ENCODE measurements at regions not wholly inside any gene's neighbourhood (a gene's known extent, or its start where the extent isn't known, plus 50 kb on each side); places are given as distances from the start of the nearest gene placed in this dataset.

DNA sequence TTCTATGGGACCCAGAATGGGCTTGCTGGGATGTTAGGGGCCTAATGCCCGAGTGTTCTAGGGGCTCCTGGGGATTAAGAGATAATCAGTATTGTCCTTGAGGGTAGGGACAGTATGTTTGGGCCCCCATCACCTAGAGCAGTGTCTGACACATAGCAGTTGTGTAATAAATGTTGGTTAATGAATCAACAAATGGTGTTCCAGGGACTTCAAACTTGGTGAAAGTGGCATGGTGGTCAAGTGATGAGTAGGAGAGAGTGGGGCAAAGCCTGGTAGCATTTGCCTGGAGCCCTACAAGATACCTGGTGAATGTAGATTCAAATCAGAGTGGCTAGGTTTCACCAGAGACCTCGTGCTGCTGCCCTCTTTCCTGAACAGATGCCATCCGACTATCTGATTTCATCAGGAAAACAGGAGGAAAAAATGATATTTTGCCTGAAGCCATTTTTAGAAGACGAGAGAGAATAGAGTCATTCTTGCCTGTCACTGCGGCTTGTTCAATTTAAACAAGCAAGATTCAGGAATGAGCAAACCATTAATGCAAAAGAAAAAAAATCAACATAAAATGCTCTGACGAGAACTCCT, 117.3 kb downstream of the RPL22L1 start:
- no peak for DNase-seq (ENCODE audit: low read depth in 2 of 2)

DNA sequence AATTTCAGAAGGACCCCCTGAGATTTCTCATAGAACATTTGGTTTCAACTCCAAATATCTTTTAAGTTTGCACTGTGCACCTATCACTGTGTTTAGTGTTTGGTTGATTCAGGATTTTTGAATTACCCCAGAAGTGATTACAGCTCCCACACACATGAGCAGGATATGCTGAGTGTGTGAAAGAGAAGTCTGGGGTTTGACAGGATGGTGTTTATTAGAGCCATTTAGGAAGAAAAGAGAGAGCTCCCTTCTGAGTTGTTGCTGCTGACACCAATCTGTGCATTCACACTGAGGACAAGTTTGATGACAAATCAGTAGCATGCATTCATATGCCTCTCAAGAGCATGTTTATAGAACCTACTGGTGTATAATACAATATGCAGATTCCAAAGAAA, 118.1 kb downstream of the RPL22L1 start:
- DNase-seq (ENCODE audit: low read depth in 2 of 2) = no peak

DNA sequence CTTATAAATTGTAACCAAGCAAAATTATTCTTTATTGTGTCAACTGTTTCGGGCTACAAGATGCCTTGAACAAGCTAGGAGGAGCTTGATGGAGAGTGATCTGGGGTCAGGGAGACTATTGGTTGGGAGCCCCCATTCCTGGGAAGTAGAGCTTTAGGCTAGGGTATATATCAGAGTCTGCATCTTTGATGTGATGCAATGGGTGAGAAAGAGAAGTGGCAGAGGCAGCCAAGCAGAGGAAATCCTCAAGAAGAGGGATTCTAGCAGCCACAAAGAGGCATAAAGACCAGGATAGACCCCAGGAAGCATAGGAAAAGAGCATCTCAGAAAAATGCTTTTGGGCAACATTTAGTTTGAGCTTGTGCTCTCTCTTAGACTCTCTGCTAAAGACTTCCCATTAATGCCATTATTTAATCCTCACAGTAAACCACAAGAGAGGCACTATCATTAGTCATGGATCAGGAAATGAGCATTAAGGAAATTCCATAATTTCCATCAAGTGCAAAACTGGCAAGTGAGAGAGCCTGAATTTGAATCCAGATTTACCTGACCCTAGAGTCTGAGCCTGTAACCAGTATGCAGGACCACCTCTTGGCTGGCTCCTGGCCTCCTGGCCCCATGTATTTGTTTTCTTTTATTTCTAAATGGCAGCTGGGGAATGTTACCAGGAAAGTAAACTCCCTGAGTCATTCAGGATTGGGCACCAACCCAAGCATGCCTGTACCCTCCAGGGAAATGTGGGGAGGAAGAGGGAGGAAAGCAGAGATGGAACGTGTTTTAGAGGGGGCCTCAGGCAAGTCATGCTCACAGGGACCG, 118.7 kb downstream of the RPL22L1 start:
- DNase-seq (ENCODE audit: low read depth in 2 of 2) = no peak

DNA sequence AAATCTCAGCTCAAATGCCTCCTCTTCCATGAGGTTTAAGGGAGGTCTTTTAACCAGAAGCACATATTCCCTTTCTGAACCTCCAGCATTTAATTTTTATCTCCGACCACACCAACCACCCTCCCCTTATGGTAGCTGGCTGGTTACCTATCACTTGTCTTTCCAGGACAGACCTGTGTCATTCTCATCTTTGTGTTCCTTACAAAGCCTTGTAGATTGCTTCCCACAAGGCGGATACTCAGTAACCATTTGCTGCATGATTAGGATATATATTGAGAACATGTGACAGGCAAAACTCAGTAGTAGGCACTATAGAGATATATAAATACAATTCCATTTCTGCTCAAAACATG, 119.5 kb downstream of the RPL22L1 start:
- DNase-seq (ENCODE audit: low read depth in 2 of 2) = no peak

DNA sequence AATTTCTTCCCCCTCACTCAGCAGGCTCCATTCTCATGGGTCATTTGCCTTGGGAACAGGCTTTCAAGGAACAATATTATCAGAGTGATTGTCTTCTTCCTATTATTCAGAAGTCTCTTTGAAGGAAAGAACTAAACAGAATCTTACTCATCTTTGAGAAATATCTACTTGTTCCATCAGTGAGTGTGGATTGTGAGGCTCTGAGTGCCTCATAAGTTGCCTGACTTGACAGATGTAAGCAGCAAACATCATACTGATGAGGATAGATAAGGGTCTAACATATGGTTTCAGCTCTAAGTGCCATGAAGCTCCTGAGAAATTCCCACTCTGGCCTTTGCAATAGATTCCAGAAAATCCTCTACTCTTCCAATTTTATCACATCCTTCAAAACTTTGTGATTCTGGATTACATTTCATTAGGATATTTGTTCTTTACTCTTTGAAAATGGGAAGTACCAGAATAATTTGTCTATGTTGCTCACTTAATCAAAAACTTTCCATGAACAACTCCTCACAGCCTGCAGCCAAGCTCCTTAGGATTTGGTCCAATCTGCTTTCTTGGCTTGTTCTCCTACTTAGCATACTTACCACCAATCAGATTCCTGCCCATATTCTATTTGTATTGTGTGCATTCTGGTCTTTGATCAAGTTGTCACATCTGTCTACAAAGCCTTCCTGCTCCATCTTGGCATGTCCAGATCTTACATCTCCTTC, 120.1 kb downstream of the RPL22L1 start:
- no peak for DNase-seq (ENCODE audit: low read depth in 2 of 2)

DNA sequence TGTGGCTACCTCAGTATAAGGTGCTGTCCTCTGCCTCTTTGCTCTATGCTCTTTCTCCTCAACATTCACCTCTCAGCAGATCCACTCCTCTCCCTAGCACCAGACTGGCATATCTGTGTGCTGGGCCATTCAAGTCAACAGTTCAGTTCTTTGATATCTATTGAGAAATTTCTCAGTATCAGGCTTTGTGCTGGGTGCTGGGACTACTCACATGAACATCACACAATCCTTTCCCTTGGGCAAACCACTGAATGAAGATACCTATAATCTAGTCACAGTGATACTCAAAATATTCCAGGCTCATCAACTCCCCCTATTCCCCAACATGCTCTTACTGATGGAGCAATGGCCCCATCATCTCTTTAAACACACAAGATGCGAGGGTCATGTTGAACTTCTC, 120.8 kb downstream of the RPL22L1 start:
- DNase-seq (ENCODE audit: low read depth in 2 of 2) = no peak

DNA sequence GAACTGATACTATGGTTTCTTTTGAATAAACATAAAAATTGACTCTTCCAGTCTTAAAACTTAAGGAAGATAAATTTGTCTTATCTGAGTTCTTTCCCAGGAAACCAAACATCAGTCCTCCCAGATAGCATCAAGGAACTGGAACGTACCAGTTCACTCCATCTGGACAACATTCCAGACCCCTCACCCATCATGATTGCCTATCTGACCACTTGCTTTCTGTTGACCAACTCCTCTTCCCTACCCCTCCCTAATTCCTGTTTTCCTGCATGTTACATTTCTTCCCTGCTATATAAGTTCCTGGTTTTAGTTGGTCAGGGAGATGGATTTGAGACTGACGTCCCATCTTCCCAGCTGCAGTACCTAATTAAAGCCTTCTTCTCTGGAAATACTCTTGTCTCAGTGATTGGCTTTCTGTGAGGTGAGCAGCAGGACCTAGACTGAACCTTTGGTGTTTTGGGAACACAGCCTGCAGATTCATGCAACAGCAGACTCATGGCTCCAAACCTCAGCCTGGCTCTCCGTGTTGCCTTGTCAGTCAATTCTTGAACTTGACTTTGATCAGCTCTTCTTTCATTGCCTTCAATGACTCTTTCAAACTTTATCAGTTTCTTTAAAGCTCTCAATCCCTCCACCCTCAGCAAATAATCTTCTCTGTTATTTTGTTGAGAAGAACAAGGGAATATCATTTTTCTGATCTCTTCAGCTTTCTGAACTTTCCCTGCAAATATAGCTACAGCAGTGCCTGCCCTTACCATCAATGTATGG, 123.6 kb downstream of the RPL22L1 start:
- no peak for DNase-seq (ENCODE audit: low read depth in 2 of 2)

DNA sequence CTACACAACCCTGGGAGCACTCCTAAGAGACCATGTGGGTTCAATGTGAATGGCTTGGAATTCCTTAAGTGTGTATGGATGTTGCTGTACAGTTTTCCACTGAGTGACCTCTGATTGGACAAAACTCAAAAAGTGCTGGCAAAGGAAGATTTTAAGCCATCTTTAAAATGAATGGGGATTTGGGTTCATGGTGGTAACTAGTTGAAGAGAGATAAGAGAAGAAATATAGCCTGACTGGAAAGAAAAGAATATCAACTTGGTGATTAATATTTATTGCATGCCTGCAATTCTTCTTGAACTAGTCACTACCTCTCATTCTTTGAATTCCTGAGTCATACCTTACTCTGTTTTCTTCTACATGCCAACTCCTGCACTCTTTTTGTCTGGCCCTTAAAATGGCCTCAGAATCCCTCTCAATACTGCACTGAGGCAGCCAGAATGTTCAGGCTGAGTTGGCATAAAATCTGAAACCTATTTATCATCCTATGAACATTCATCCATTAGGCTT, 124.7 kb downstream of the RPL22L1 start:
- no peak for DNase-seq (ENCODE audit: low read depth in 2 of 2)

DNA sequence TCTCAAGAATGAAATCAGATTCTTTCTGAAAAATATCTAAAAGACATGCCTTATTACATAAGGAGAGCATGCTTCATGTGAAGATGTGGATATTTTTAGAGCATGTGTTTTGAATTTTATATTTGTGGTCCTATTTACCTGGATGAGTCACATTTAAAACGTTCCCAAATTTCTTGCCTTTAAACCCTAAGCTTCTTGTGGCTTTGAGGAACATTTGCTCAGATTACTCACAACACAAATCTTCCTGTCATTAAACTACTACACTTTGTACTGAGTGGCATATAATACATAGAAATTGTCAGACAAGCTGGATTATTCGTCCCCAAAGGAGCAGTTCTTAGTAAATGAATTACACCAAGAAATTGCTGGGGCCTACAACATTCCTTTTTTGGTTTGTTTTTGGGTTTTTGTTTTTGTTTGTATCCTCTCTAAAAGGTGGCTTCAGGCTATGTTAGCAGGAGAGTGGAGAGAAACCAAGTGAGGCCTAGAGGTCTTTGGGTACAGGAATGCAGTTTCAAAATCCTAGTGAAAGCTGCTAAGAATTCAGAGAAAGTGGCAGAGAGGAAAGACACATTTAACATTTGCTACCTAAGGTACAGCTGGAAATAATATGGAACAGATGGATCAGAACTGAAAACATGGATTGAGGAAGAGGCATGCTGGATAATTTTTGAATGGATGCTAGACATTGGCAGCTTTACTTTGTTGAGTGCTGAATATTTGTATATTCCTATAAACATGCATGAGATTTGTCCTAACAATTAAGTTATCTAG, 128.1 kb downstream of the RPL22L1 start:
- no peak for DNase-seq (ENCODE audit: low read depth in 2 of 2)

DNA sequence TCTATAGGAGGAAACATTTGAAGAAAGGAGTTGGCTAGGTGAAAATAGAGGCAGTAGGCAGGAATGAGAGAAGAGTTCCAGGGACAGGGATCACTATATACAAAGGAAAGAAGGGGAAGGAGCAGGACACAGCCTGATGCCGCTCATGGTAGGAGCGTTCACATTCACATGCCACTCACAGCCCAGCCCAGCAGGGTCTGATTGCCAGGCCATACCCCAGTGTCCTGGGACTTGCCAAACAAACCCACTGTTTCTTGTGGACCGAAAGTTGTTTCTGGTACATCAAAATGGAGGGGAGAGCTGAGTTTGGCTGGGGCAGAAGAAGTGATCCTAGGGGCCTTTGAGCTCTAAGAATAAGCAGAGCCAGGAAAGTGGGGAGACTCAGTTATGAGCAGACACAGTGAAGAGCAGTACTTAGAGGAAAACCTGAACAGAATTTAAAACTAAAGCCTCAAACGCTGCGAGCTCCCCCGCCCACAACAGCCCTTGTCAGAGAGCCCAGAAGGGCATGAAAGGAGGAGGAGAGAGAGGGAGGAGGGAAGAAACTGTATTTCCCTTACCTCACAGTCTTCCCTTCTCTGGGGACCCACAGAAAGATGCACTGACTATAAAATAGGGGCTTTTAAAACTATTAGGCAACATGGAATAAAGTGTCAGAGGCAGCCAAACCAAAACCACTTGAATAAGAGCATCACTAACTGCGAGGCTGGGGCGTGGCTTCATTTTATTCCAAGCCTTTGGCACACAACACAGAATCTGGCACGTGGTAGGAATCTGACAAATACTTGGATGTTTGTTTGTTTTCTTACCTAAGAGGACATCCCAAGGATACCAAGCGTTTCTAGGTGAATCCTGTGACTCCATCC, 129.0 kb downstream of the RPL22L1 start:
- no peak for DNase-seq (ENCODE audit: low read depth in 2 of 2)

DNA sequence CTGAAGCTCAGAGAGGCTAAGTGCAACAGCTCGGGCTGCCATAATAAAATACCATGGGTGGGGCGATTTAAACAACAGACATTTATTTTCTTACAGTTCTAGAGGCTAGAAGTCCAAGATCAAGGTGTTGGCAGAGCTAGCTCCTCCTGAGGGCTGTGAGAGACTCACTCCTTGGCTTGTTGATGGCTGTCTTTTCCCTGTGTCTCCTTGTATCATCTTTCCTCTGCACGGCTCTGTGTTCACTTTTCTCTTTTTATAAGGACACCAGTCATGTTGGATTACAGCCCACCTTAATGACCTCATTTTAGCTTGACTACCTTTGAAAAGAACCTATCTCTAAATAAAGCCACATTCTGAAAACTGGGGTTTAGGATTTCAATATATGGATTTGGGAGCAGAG, 129.7 kb downstream of the RPL22L1 start:
- no peak for DNase-seq (ENCODE audit: low read depth in 2 of 2)

DNA sequence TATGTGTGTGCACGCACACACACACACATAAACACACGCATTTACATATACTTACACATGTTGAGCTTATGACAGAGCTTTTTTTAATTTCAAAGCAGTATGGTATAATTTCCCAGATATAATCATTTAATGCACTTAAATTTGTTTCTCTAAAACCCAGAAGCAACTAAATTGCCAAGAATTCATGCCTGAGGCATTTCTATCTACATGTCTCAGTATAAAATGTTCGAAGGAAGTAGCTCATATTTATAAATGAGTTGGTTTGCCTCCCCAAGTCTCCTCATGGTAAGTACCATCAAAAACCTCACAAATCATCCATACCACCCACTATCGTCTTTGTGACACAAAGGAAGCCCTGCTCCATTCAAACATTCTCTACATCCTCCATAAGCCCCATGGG, 130.6 kb downstream of the RPL22L1 start:
- DNase-seq (ENCODE audit: low read depth in 2 of 2) = no peak

DNA sequence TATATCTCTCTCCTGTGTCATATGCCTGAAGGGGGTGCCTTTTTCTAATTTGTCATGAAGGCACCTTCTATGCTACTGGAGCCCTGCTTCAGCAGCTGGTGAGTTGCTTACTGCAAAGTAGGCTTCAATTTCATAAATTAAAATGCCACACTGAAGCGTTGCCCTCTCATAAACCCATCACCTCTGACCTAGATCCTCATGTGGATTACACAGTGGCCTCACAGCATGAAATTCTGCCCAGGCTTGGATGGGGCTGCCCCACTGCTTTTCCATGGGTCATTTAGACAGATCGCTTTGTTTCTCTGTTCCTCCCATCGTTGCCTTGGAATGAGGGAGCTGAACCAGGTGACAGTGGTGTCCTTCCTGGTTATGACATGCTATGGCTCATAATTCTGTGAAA, 131.2 kb downstream of the RPL22L1 start:
- DNase-seq (ENCODE audit: low read depth in 2 of 2) = no peak

DNA sequence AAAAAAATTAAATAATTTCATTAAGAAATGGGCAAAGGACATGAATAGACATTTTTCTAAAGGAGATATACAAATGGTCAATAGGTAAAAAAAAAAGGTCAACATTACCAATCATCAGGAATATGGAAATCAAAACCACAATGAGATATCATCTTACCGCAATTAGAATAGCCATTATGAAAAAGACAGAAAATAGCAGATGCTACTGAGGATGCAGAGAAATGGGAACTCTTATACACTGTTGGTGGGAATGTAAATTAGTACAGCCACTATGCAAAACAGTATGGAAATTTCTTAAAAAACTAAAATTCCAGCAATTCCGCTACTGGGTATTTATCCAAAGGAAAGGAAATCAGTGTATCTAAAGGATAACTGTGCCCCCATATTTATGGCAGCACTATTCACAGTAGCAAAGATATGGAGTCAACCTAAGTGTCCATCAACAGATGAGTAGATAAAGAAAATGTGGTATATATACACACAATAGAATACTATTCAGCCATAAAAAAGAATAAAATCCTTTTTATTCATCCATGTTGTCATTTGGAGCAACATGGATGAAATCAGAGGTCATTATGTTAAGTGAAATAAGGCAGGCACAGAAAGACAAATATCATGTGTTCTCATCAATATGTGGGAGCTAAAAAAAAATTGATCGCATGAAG, 132.4 kb downstream of the RPL22L1 start:
- no peak for DNase-seq (ENCODE audit: low read depth in 2 of 2)

DNA sequence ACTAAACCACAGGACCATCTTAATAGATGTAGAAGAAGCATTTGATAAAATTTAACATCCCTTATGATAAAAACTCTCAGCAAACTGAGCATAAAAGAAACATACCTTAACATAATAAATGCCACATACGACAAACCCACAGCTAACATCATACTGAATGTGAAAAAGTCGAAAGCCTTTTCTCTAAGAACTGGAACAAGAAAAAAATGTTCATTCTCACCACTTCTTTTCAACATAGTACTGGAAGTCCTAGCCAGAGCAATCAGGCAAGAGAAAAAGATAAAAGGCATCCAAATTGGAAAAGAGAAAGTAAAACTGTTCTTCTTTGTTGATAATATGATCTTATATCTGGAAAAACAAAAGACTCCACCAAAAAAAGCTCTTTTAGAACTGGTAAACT, 134.2 kb downstream of the RPL22L1 start:
- no peak for DNase-seq (ENCODE audit: low read depth in 2 of 2)

DNA sequence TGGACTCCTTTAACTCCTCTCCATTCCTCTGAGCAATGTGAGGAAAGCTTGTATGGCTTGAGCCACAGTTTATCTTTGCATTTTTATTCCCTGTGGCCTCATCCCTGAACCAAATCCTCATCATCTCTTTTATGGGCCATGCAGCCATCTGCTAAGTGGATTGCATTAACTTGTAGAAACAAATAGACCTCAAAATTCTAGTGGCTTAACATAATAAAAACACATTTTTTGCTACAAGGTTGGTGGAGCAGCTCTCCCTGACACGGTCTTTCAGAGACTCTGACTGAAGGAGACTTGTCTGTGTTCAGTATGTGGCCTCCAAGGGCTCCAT, 135.3 kb downstream of the RPL22L1 start:
- no peak for DNase-seq (ENCODE audit: low read depth in 2 of 2)

DNA sequence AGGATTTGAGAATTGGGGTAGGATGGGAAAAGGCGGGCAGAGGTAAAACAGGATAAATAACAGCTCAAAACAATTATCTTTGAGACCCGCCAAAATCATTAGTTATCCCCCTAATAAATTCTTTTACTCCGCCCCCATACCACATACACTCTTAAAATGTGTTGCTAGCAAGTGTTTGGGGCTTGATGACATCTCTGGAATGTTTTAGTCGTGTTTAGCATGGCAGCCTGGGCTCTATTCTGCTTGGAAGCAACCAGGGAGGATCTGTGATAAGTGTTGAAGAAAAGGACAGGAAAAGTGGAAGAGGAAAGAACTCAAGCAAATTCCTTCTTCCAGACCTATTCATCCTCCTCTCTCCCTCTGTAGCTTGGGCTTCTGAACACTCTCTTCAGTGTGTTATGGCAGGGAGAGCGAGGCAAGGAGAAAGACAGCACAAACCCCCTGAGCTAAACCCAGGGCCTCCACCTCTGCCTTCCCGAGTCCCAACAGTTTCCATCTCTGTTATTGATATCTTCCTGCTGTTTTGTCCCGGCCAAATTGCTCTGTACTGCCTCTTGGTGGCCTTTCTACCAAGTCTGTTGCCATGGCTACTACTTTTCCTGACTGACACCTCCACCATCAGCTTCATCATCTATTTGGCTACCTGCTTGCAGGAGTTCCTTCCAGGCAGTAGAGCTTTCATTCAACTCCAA, 135.8 kb downstream of the RPL22L1 start:
- DNase-seq (ENCODE audit: low read depth in 2 of 2) = no peak

DNA sequence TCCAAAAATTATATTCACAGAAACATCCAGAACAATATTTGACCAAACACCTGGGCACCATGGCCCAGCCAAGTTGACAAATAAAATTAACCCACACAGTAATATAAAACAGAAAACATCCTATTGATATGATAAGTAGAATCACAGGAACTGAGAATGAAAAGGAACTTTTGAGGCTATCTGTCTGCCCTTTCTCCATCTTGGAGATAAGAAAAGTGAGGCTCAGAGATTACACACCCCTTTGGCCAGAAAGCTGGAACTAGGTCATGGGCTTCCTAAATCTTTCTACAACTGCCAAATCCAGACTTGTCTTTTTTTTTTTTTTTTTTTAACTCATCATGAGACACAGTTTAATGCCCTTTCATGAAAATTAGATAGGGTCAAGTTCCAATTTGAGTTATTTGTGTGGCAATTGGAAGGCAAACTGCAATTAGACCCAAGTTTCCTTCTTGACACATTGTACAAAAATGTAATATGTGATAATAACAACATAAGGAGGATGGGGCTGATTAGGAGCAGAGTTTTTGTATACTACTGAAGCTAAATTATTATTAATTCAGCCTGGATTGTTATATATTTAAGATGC, 137.2 kb downstream of the RPL22L1 start:
- no peak for DNase-seq (ENCODE audit: low read depth in 2 of 2)

DNA sequence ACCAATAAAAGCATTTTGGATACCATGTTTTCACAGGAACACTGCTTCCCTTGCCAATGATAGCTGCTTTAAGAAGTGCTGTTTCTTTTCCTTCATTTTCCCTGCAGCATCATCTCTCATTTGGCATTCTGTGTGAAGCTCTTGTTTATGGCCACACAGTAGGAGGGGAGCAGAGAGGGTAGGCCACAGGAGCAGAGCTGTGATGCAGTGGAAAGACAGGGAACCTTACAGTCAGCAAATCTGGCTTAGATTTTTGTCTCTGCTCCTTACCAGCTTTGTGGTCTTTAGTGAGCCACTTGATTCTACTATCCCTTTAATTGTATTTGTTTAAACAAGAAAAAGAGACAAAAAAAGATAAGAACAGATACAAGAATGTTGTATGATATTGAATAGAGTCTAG, 138.7 kb downstream of the RPL22L1 start:
- no peak for DNase-seq (ENCODE audit: low read depth in 2 of 2)
